GM19239 (cell line): ENCODE measurements at regions not wholly inside any gene's neighbourhood (a gene's known extent, or its start where the extent isn't known, plus 50 kb on each side); places are given as distances from the start of the nearest gene placed in this dataset.
"Not testable (repeated sequence)": the region's sequence is repeated elsewhere in the genome, so short reads cannot be mapped to it uniquely, and the experiment has no call there.

Experiments used
- DNase-seq: peaks from one replicate; pipeline ENCODE4 v3.0.0; 2011; ENCODE audit warnings: low spot score; ENCODE audit not compliant: insufficient read length
- FAIRE-seq: peaks from 2 replicates; lab custom pipeline; 2011; peaks lifted over from hg19 to GRCh38; lab: Jason Lieb, UNC

DNA sequence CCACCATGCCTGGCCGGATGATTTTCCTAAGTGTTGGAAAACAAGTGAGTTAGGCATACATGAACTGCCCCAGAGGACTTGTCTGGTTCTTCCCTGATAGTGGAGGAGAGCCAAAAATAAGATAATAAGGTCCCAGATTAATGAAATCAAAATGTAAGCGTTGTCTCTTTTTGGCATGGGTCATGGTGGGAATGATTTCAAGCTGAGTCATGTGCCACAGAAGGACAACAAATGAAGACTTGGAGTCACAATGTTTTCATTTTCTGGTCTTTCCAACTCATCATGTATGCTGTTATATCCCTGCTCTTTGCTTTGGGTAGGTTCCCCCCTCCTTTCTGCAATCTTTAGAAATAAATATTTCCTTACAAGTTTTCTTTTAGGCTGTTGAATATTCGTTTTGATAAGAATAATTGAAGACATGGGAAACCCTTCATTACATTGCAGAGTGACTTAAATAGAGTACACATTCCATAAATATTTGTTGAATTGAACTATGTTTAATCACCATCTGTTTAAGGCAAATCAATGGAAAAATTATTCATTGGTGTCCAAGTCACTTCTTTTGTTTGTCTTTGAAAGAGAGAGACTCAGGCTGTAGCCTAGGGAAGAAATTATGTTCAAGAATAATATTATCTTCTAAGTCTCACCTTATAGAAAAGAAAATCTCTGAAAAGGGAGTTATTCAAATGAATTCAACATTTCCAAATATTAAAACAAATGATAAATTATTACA is 196.3 kb downstream of the CSNK1G3 start:
- no peak for DNase-seq
- FAIRE-seq: no peak

DNA sequence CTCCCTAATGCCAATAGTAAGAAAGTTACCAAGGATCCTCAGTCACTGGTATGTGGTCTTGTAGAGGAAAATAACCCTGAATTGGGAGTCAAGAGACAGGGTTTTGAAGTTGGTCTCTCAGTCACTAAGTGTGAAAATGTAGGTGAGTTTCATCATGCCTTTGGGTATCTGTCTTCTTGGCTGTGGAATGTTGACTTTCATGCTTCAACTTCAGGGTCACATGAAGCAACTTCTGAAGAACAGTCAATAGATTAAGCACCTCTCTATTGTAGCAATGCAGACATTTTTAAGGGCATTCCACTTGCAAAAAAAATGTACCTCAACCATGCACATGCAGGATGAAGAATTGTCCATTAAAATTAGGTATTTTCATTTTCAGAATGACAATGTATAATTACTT is 194.6 kb downstream of the CSNK1G3 start:
- DNase-seq: no peak
- no peak for FAIRE-seq

DNA sequence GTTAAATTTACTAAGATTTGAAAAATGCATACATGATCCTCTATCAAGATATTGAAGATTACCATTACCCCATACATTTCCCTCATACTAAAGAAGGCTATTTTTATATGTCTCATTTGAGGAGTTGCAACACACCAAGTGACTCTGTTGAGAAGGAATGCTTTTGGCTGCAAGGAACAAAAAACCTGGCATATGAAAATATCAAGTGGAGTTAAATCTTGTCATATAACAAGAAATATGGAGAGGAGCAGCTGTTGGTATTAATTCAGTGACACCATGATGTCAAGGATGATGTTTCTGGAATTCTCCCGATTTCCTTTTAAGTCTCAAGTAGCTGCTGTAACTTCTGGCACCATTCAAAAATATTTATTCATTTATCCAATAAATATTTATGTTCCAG is 193.8 kb downstream of the CSNK1G3 start:
- DNase-seq: no peak
- FAIRE-seq: no peak

DNA sequence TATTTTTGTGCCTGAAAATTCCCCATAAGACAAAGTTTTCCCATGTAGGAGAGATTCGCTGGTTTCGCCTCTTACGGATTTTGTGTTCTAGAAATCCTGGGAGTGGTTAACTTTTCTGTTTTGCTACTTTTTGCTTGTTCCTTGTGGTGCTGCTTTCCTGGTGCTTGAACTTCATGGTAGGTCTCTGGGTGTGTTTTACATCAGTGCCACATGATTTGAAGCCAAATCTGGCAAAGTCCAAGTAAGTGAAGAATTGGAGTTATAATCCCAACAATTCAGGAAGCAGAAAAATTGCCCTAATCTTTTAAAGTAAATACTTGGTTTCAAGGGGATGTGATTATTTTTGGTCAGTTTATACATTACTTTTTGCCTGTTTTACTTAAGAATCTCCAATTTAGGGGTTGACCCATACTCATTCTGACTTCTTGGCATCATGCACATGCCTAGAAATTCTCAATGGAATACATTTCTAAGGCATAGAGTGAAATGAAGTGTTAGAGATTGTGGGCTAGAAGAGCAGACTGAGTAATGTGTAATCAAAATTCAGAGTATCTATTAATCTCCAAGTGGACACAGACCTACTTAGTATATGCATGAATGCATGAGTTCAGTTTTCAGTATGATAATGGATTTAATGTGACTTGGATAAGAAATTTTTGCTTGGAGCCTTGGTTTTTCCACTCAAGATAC is 189.7 kb downstream of the CSNK1G3 start:
- FAIRE-seq (no peak), DNase-seq (no peak)

DNA sequence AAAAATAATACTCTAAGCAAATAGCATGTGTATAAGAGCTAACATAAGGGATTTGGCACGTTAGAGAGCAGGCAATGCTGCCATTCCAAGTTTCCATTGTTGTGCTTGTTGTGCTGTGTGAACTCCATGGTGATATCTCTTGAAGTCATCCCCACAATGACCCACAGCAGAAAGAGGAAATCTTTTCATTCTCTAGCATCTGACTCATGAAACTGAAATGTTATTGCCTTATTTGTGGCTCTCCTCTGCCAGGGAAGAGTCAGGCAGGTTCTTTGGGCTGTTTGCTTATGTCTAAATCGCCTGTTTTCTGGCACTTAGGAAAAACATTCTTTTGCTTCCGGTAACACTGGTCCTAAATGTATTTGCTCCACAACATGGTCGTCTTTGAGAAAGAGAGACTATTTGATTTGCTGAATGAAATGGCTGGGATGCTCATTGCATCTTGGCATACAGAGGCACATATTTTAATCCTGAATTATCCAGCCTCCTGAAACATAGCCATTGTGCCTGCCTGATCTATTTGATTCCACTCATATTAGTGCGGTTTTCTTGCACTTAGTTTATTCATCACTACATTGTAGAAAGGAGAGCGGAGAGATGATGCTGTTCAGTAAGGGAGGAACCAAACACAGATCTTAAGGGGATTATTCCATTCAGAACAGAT is 188.8 kb downstream of the CSNK1G3 start:
- no peak for FAIRE-seq
- no peak for DNase-seq

DNA sequence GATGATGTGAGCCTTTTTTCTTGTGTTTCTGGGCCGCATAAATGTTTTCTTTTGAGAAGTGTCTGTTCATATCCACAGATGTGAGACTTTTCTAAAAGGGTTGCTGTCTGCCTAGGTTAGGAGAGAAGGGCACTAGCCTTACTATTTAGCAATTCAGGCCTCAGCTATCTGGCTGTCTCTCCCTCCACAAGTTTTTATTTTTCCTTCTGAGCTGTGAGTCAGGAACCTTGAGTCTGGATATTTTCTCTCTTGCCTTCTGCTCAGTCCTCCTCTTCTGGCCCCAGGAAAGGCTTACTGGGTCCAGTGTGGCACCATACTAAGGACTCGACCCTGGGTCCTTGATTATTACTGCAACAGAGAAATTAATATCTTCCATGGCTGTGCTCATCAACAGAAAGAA is 187.6 kb downstream of the CSNK1G3 start:
- FAIRE-seq (no peak), DNase-seq (no peak)

DNA sequence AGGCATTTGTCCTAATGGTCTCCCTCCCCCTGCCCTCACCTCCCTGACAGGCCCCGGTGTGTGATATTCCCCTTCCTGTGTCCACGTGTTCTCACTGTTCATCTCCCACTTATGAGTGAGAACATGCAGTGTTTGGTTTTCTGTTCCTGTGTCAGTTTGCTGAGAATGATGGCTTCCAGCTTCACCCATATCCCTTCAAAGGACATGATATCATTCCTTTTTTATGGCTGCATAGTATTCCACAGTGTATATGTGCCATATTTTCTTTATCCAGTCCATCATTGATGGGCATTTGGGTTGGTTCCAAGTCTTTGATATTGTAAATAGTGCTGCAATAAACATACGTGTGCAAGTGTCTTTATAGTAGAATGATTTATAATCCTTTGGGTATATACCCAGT is 187.0 kb downstream of the CSNK1G3 start:
- FAIRE-seq, DNase-seq: not testable (repeated sequence)

DNA sequence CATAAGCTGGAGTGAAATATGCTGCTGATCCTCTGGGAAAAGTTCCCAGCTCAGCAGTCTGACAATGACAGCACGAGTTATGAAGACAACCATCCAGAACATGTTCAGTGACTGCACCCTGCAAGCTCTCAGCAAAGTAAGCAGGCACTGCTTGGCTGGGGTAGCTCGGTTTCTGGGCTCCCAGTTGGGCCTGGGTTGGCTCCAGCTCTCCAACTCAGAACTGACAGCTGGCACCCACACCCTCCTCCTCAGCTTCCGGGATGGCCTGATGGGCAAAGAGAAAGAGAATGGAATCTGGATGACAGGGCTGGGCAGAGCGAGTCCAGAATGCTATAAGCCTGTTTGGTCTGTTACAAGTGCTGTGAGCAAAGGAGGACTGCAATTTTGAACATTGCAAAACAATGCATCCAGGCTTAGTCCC is 185.0 kb downstream of the CSNK1G3 start:
- no peak for DNase-seq
- FAIRE-seq: no peak

DNA sequence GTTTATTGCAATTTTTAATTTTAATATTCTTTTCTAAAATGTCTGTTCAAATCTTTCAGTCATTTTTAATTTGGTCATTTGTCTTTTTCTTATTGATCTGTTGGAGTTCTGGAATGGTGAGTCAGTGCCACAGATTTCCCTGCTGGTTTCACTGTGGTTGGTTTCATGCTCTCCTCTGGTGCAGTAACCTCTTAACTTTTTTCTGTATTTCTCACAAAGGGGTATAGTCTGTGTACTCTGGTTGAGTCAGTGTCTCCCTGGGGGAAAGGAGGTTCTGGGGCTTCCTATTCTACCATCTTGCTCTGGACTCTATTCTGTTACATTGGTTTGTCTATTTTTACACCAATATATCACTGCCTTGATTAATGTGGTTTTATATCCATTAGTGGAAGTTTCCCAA is 178.8 kb downstream of the CSNK1G3 start:
- no peak for DNase-seq
- FAIRE-seq: no peak

DNA sequence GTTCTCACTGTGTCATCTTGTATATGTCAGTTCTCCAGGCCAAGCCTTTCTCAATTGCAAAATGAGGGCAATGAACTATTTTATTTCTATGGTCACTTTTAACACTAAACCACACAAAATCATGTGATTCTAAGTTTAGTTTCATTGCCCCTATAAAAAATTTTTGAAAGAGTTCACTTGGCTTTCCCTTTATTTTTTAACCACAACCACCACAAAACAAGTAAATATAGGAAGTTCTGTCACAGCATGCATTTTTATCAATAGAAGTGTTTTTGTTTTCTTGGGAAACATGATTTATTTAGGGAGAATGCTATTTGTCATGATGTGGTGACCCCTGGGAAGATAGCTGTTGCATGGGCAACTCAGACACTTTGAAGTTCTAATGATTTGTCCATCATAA is 169.1 kb downstream of the CSNK1G3 start:
- DNase-seq (no peak), FAIRE-seq (no peak)

DNA sequence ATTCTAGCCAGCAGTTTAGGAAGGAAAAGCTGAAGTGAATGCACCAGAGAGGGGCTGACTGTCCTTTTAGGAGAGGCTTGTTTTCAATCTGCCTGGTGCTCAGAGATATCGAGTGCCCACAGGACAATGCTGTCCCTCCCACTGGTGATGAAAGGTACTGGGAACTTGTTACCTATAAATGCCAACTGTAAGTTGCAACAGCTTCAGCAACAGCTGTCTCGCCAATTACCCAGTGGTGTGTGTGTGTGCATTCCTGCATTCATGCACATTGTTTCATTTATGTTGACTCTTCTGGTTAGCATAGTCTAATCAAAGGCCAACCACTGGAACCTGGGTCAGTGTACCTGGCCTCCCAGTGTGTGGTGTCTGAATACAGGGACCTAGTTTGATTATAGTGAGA is 161.1 kb downstream of the CSNK1G3 start:
- DNase-seq (no peak), FAIRE-seq (no peak)

DNA sequence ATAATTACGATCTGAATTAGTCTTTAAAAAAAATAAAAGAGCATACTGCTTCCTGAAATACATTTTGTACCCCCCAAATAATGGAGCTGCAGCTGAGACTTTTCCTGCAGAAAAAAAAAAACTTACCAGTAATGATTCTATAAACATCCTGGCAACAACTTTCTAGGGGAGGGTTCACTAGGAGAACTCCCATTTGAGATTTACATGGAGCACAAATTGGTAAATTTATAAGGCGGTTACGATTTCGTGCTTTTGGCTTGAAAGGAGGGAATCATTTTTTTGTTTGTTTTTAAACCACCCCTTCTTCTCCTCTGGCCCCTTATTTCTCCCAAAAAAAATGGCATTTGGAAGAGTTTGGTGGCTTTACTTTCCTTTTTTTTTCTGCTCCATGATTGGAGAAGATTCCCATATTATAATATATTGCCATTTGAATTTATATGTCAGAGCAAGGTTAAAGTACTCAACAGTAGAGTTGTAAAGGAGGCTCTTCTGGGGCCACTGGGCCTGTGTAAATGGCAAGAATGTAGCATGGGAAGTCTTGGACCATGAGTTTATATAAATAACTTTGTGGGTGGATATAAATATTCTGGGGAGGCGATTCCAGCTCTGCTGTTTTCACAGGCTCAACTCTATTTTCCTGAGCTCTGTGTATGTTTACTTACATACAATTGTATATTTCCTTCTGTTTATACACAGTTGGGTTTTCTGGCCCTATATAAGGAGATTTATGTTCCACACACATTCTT is 159.9 kb downstream of the CSNK1G3 start:
- FAIRE-seq: no peak
- no peak for DNase-seq

DNA sequence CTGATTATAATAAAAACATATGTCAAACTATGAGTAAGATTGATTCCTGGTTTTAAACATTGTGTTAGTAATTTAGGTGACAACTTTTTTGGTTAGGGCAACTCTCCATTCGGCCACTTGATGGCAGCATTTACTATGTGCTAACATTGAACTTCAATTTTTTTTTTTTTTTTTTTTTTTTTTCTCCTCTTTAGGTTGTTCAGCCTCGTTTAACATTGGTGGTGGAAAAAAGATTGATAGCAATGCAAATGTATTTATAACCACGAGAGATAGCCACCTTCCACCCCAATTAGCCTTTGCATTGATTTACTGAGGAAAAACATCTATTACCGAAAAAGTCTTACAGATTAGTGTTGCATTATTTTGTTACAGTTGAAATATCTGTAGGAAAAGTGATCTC is 159.1 kb downstream of the CSNK1G3 start:
- FAIRE-seq: peak; percentile 87
- DNase-seq: peak; percentile 6
